ENCODE measurements at regions not wholly inside any gene's neighbourhood (a gene's known extent, or its start where the extent isn't known, plus 50 kb on each side); places are given as distances from the start of the nearest gene placed in this dataset.

DNA sequence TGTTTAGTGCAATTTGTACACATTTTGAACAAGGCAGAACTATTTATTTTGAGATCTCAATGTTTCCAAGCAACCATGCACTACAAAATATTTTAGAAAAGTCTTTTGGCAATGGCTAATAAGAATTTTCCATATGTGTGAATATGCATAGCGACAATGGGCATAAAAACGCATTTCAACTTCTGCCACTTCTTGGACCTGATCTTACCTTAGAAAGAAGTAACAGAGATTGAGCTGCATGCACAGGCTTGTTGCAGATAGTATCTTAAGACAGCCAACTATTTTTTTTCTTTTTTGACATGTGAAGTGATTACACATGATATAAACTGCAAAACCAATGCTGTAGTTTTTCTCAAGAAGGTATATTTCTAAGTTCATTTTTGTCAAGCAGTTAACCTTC, 210.4 kb upstream of the PHACTR1 start:
- Histone ChIP-seq H3K9me3 (ENCODE audit: insufficient read depth in 2 of 2, low read depth in 1 of 2, low read length in 1 of 2) (no peaks in the 10 kb centered on the region), H3K79me2 (ENCODE audit: control insufficient read depth in 1 of 2, insufficient read depth in 2 of 2, low read length in 2 of 2) (no peaks in the 10 kb centered on the region), H2BK5ac (ENCODE audit: low read depth, low read length) (no peak overlapping the region), H3K56ac (replicated peaks; ENCODE audit: insufficient read length, low read depth, low read length) (no peak overlapping the region), H3K79me1 (ENCODE audit: low read depth, low read length) (no peaks in the 10 kb centered on the region), H4K8ac (ENCODE audit: extremely low read depth, insufficient read depth, low read length) (no peak overlapping the region), H3K9ac (replicated peaks in 1 of 4; ENCODE audit: extremely low read depth in 1 of 4, low read depth in 3 of 4, low read length in 3 of 4) (no peak overlapping the region), H3K4ac (replicated peaks; ENCODE audit: insufficient read length, low read depth, low read length) (no peak overlapping the region), H2AFZ (ENCODE audit: low read length) (no peak overlapping the region), H3K18ac (ENCODE audit: extremely low read depth, low read length) (no peak overlapping the region), H3K4me2 (ENCODE audit: insufficient read depth in 1 of 2, low read depth in 2 of 2, low read length in 2 of 2) (no peak overlapping the region), H3K14ac (ENCODE audit: insufficient read length) (no peak overlapping the region), H3K27me3 (replicated peaks in 1 of 4; ENCODE audit: control insufficient read depth in 3 of 4, extremely low read depth in 1 of 4, insufficient read depth in 3 of 4, low read length in 3 of 4) (no peaks in the 10 kb centered on the region), H2AK5ac (ENCODE audit: low read depth, low read length) (no peak overlapping the region), H2BK15ac (ENCODE audit: low read length) (no peak overlapping the region), H4K5ac (ENCODE audit: insufficient read length, low read depth, low read length) (no peak overlapping the region), H2BK12ac (ENCODE audit: low read depth, low read length) (no peak overlapping the region), H3K4me3 (ENCODE audit: extremely low read depth in 1 of 4, insufficient read depth in 2 of 4, low read depth in 3 of 4, low read length in 4 of 4) (no peak overlapping the region), H4K91ac (replicated peaks; ENCODE audit: insufficient read length, low read length) (no peak overlapping the region), H2BK20ac (ENCODE audit: low read length) (no peak overlapping the region), H2BK120ac (replicated peaks; ENCODE audit: low read depth, low read length) (no peak overlapping the region), H3K27ac (ENCODE audit: low read depth, low read length) (no peak overlapping the region), H3K36me3 (ENCODE audit: control insufficient read depth in 2 of 4, insufficient read depth in 4 of 4, low read length in 3 of 4) (no peaks in the 10 kb centered on the region), H3K4me1 (replicated peaks in 1 of 4; ENCODE audit: control insufficient read depth in 3 of 4, insufficient read depth in 4 of 4, low read length in 3 of 4) (no peaks in the 10 kb centered on the region), H3K23me2 (ENCODE audit: low read depth, low read length) (no peaks in the 10 kb centered on the region), H4K20me1 (replicated peaks in 1 of 2; ENCODE audit: control insufficient read depth in 1 of 2, insufficient read depth in 2 of 2, low read length in 2 of 2) (no peaks in the 10 kb centered on the region), H3K23ac (ENCODE audit: insufficient read length) (no peak overlapping the region)
- DNase-seq (ENCODE audit: low read depth in 1 of 2, low spot score in 2 of 2): no peak
- ChIA-PET POLR2A (ENCODE audit: partially characterized antibody) (no interaction called here), CTCF (ENCODE audit: partially characterized antibody) (no interaction called here)
- FAIRE-seq: no peak
- WGBS, 2 experiments (ENCODE audit: extremely low coverage in 1 of 2, insufficient coverage in 1 of 2, insufficient read length in 1 of 2, insufficient replicate concordance in 2 of 2, low coverage in 1 of 2, low lambda C conversion rate in 2 of 2, missing lambda C conversion rate in 1 of 2): 93% methylated on average over 2 of the region's 2 CpGs; no CpG with 5 or more reads in 1 of the 2 experiments
- TF ChIP-seq SUZ12 (IDR thresholded peaks at IDR 0.05; ENCODE audit: low read length): no peak
- TF ChIP-seq GABPA (IDR thresholded peaks at IDR 0.05; ENCODE audit: borderline replicate concordance, insufficient read depth, low read length): no peak
- no peak for TF ChIP-seq EP300 (IDR thresholded peaks at IDR 0.05; ENCODE audit: borderline replicate concordance in 1 of 2, low read depth in 2 of 2, low read length in 2 of 2)
- no peak for TF ChIP-seq POU5F1 (IDR thresholded peaks at IDR 0.05; ENCODE audit: low read depth, low read length)
- no peak for TF ChIP-seq RBBP5 (IDR thresholded peaks at IDR 0.05; ENCODE audit: borderline replicate concordance, low read depth, low read length)
- TF ChIP-seq, protein P1, sequence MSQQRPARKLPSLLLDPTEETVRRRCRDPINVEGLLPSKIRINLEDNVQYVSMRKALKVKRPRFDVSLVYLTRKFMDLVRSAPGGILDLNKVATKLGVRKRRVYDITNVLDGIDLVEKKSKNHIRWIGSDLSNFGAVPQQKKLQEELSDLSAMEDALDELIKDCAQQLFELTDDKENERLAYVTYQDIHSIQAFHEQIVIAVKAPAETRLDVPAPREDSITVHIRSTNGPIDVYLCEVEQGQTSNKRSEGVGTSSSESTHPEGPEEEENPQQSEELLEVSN (IDR thresholded peaks at IDR 0.05): no peak
- no peak for TF ChIP-seq TAF1 (IDR thresholded peaks at IDR 0.05; ENCODE audit: low read depth, low read length)
- TF ChIP-seq EGR1 (IDR thresholded peaks at IDR 0.05; ENCODE audit: borderline replicate concordance, low read depth, low read length): no peak
- TF ChIP-seq NANOG (IDR thresholded peaks at IDR 0.05; ENCODE audit: insufficient read depth, low read depth, low read length, poor library complexity, severe bottlenecking): no peak
- no peak for TF ChIP-seq SIRT6 (IDR thresholded peaks at IDR 0.05; ENCODE audit: low read length)
- TF ChIP-seq SP1 (IDR thresholded peaks at IDR 0.05; ENCODE audit: low read depth, low read length): no peak
- no peak for TF ChIP-seq TEAD4 (IDR thresholded peaks at IDR 0.05; ENCODE audit: low read depth, low read length)

Measured in H1 (cell line).